Activated naive CD8-positive, alpha-beta T cell treated with anti-CD3 and anti-CD28 coated beads, Interleukin-2, amount 10 ng/mL, durations not matched to agents 7 days and 5 days (primary cell): ENCODE measurements at regions not wholly inside any gene's neighbourhood (a gene's known extent, or its start where the extent isn't known, plus 50 kb on each side); places are given as distances from the start of the nearest gene placed in this dataset.

Experiments
- ATAC-seq: fragments of 150-1000 bp; cut with Tn5 transposase; one replicate; pipeline ENCODE4 v1.10.0; 2021; ENCODE audit warnings: low read depth, moderate library complexity
- POLR2A ChIA-PET: fragments of 350-600 bp; sonication (Branson Sonifier 250); formaldehyde crosslinking; loops from one replicate; lab custom pipeline; 2021; ENCODE audit warnings: antibody characterized with exemption; lab: Charles Lee
- DNase-seq: peaks from one replicate; pipeline ENCODE4 v3.0.0; 2021
- H3K27ac Mint-ChIP-seq: one replicate; pipeline ENCODE4 v1.8.0; 2022; ENCODE audit warnings: mild to moderate bottlenecking, mixed read lengths
- H3K27me3 Mint-ChIP-seq: one replicate; pipeline ENCODE4 v1.8.0; 2022; ENCODE audit warnings: mild to moderate bottlenecking, moderate library complexity, mixed read lengths
- H3K36me3 Mint-ChIP-seq: one replicate; pipeline ENCODE4 v1.8.0; 2021; ENCODE audit warnings: mild to moderate bottlenecking, mixed read lengths
- H3K4me1 Mint-ChIP-seq: one replicate; pipeline ENCODE4 v1.8.0; 2021; ENCODE audit warnings: mixed read lengths
- H3K4me3 Mint-ChIP-seq: one replicate; pipeline ENCODE4 v1.8.0; 2022; ENCODE audit warnings: mild to moderate bottlenecking, moderate library complexity, mixed read lengths
- H3K9me3 Mint-ChIP-seq: one replicate; pipeline ENCODE4 v1.8.0; 2021; ENCODE audit warnings: mixed read lengths

GRCh38 chr4:123554801-123555232, 158.2 kb downstream of the SPRY1 start:
- no peak for ATAC-seq
- Mint-ChIP-seq H3K36me3 (peaks cover 9% of the 10 kb centered on the region), H3K27ac (no peak overlapping the region), H3K9me3 (peaks cover 8% of the 10 kb centered on the region), H3K4me1 (peaks cover 24% of the 10 kb centered on the region), H3K4me3 (no peak overlapping the region), H3K27me3 (peaks cover 4% of the 10 kb centered on the region)
- no peak for DNase-seq
- POLR2A ChIA-PET = no interaction called here

DNA sequence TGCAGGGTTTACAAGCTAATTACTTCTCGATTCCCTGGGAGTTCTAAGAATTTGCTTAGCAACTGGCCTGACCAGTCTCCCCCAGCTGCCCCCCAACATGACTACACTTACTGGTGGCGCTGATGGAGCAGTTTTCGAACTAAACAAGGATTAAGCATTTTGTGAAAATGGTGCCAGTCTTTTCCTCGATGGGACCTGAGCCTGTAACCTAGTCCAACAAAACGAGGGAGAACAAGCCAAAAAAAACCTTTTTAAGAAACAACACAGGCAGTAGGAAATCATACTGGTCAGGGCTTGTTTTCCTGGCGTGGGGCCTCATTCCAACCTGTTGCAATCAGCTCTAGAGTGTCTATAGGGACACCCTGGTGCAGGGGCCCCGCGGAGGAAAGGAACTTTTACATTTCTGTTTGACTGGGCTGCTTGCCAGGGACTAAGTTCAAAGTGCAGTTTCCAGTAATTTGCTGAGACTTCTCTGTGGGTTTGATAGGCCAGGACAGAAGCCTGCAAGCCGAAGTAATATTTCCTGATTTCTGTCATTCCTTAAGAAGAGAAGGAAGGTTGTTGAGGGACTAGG, 158.7 kb downstream of the SPRY1 start:
- H3K36me3 Mint-ChIP-seq = peaks cover 8% of the 10 kb centered on the region
- no peak for DNase-seq
- POLR2A ChIA-PET = no interaction called here
- no peak overlapping the region for H3K4me3 Mint-ChIP-seq
- H3K4me1 Mint-ChIP-seq = peaks cover 24% of the 10 kb centered on the region
- no peak overlapping the region for H3K27ac Mint-ChIP-seq
- peaks cover 8% of the 10 kb centered on the region for H3K9me3 Mint-ChIP-seq
- H3K27me3 Mint-ChIP-seq = peaks cover 3% of the 10 kb centered on the region
- ATAC-seq = no peak

- Mint-ChIP-seq H3K36me3 (peaks cover 8% of the 10 kb centered on the region), H3K9me3 (peaks cover 4% of the 10 kb centered on the region), H3K27me3 (peaks cover 3% of the 10 kb centered on the region), H3K4me1 (peaks cover 24% of the 10 kb centered on the region), H3K27ac (no peak overlapping the region), H3K4me3 (no peak overlapping the region)
- no peak for ATAC-seq
- no peak for DNase-seq
- POLR2A ChIA-PET = no interaction called here
Observed at GRCh38 chr4:123555807-123556273, 159.2 kb downstream of the SPRY1 start.

DNA sequence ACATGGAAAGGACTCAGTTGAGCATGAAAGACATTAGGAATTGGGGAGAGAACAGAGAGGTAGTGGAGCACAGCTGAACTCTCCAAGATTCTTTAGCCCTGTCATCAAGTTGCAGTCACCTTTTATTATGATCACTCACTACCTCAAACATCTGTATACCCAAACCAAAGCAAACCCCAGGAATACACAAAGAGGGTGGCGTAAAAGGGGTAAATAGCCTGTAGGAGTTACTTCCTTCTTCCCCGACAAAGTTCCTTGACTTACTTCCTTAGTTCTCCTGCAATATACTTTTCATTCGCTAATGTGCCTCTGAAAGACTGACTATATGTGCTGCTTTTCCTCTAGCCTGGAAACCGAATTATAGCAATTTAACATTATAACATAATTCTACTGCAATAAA, 159.9 kb downstream of the SPRY1 start:
- DNase-seq = no peak
- POLR2A ChIA-PET = no interaction called here
- Mint-ChIP-seq H3K9me3 (peaks cover 4% of the 10 kb centered on the region), H3K27ac (no peak overlapping the region), H3K4me1 (peaks cover 24% of the 10 kb centered on the region), H3K27me3 (peaks cover 3% of the 10 kb centered on the region), H3K4me3 (no peak overlapping the region), H3K36me3 (peaks cover 5% of the 10 kb centered on the region)
- no peak for ATAC-seq

GRCh38 chr4:123557857-123558536, 161.4 kb downstream of the SPRY1 start:
- POLR2A ChIA-PET = no interaction called here
- no peak for DNase-seq
- Mint-ChIP-seq H3K27ac (no peak overlapping the region), H3K27me3 (peaks cover 3% of the 10 kb centered on the region), H3K4me1 (peaks cover 22% of the 10 kb centered on the region), H3K9me3 (no peaks in the 10 kb centered on the region), H3K36me3 (peaks cover 2% of the 10 kb centered on the region), H3K4me3 (no peak overlapping the region)
- ATAC-seq = no peak

GRCh38 chr4:123558865-123559264, 162.3 kb downstream of the SPRY1 start:
- Mint-ChIP-seq H3K4me1 (peaks cover 17% of the 10 kb centered on the region), H3K9me3 (no peaks in the 10 kb centered on the region), H3K27me3 (peaks cover 3% of the 10 kb centered on the region), H3K36me3 (peaks cover 2% of the 10 kb centered on the region), H3K27ac (no peak overlapping the region), H3K4me3 (no peak overlapping the region)
- POLR2A ChIA-PET = no interaction called here
- DNase-seq = no peak
- no peak for ATAC-seq

DNA sequence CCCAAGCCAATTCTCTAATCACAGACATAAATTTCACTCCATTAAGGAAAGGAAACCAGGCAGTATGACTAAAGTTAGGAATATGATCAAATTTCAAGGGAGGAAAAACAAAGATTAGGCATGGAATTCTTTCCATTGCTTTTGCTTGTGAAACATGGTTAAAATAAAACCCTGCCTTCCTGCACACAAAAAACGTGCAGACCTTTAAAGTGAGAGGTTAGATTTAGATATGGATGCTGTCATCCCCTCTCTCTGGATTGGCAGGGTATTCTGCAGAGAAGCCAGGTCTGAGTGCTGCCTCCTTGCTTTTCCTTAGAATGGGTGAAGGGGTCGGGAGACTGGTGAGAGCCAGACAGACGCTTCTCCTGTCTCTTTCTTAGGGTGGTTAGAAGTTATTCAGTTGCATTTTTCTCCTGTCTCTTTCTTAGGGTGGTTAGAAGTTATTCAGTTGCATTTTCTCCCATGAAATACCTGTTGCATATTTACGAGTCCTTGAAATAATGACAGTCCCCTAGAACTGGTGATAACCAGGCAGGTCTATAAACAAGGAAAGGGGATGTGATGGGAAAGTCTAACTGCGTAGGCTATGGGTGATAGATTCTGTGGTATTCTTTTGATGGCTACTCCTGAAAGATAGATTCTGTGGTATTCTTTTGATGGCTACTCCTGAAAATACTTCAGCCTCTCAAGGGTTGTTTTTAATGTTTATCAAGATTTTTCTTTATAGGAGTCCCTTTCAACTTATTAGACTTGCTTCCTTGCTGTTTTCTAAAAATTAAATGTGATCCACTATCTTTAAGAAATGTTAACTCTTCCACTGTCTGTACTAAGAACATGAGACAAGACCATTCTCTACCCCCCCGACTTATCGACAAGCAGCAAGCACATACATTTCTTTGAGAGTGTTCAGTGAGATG, 163.6 kb downstream of the SPRY1 start:
- Mint-ChIP-seq H3K27me3 (peaks cover 3% of the 10 kb centered on the region), H3K4me1 (peaks cover 18% of the 10 kb centered on the region), H3K9me3 (no peaks in the 10 kb centered on the region)

DNA sequence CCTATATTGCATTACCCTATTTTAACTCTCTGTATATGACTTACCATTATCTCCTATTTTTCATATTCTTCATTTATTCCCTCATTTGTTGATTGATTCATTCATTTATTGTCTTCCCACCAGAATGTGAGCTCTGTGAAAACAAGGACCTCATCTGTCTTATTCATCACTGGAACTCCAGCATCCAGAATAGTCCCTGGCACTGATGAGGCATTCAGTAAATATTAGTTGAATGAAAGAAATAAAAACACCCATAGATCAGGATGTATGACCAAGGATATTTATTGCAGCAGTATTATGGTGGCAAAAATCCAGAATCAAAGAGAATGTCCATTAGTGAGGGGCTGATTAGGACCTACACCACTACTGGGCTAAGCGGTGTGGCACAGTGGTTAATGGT, 164.9 kb downstream of the SPRY1 start:
- no peaks in the 10 kb centered on the region for H3K9me3 Mint-ChIP-seq
- peaks cover 20% of the 10 kb centered on the region for H3K4me1 Mint-ChIP-seq
- POLR2A ChIA-PET = no interaction called here
- peaks cover 6% of the 10 kb centered on the region for H3K27me3 Mint-ChIP-seq
- ATAC-seq = no peak
- peaks cover 5% of the 10 kb centered on the region for H3K36me3 Mint-ChIP-seq
- no peak overlapping the region for H3K27ac Mint-ChIP-seq
- DNase-seq = no peak
- H3K4me3 Mint-ChIP-seq = no peak overlapping the region

More for the DNA sequence above, 163.6 kb downstream of the SPRY1 start:
- no peak overlapping the region for H3K27ac Mint-ChIP-seq
- ATAC-seq (no peak), DNase-seq (no peak)
- POLR2A ChIA-PET = no interaction called here
- peaks cover 2% of the 10 kb centered on the region for H3K36me3 Mint-ChIP-seq
- H3K4me3 Mint-ChIP-seq = no peak overlapping the region

- POLR2A ChIA-PET = interaction anchor here (0.6 to 1.1 kb wide), 2 partner anchors 153 to 166 kb away, joined by 3 to 4 read pairs; partner anchors contain the start of gene SPRY1
- peaks cover 12% of the 10 kb centered on the region for H3K36me3 Mint-ChIP-seq
- H3K4me3 Mint-ChIP-seq = no peak overlapping the region
- peaks cover 6% of the 10 kb centered on the region for H3K27me3 Mint-ChIP-seq
- H3K27ac Mint-ChIP-seq = no peak overlapping the region
- H3K4me1 Mint-ChIP-seq = peaks cover 17% of the 10 kb centered on the region
- no peak for DNase-seq
- peaks cover 2% of the 10 kb centered on the region for H3K9me3 Mint-ChIP-seq
- no peak for ATAC-seq
Observed at GRCh38 chr4:123562994-123563750, 166.6 kb downstream of the SPRY1 start.

DNA sequence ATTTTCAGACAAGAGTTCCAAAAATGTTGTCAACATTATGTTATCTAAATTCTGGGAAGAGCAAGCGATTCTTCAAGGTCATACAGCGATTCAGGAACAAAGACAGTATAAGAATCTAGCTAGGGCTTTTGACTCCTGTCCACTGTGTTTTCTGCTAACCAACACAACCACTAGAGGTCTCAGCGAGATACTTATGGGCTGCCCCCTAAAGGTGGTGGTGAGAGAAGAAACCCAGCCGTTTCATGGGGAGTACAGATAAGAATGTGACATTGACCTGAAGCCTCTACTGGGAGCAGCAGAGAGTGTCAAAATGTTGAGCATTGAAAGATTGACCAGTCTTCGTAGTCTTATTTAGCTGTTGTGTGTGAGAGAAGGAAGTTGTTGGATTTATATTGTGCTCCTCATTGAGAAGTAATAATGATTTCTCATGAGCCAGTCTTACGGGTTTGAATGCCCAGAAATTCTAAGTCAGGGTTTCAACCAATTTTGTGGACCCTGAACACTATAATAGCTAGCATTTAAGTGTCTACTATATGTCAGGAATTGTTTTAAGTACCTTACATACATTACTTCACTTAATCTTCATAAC, 168.3 kb downstream of the SPRY1 start:
- DNase-seq = peak; percentile 32
- H3K9me3 Mint-ChIP-seq = peaks cover 2% of the 10 kb centered on the region
- no peak overlapping the region for H3K4me3 Mint-ChIP-seq
- peaks cover 17% of the 10 kb centered on the region for H3K4me1 Mint-ChIP-seq
- peaks cover 12% of the 10 kb centered on the region for H3K36me3 Mint-ChIP-seq
- peak; percentile 100 for ATAC-seq
- POLR2A ChIA-PET = interaction anchor here (1.0 to 1.2 kb wide), 3 partner anchors 28 to 168 kb away, joined by 3 read pairs; partner anchors contain the start of gene SPRY1
- H3K27me3 Mint-ChIP-seq = peaks cover 3% of the 10 kb centered on the region
- peak overlapping the region; percentile 45 for H3K27ac Mint-ChIP-seq

DNA sequence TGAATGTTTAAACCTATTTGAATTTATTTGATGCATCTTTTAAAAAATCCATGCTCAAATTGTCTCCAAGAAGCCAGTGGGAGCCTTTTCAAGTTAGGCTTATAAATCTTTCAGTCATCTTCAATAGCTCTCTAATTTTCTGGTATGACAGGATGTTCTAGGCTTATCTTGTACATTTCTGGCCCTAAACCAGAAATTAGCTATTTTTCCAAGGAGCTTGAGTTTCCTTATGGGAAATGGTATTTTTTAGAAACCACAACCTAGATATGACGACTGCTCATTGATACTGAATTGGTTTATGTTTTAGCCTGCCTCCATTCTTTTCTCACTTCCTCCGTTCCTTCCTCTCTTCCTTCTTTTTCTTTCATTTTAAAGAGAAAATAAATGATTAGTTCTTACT, 172.3 kb downstream of the SPRY1 start:
- no peak overlapping the region for H3K4me3 Mint-ChIP-seq
- H3K27me3 Mint-ChIP-seq = peaks cover 3% of the 10 kb centered on the region
- POLR2A ChIA-PET = no interaction called here
- peaks cover 15% of the 10 kb centered on the region for H3K4me1 Mint-ChIP-seq
- peaks cover 14% of the 10 kb centered on the region for H3K36me3 Mint-ChIP-seq
- ATAC-seq (no peak), DNase-seq (no peak)
- no peak overlapping the region for H3K27ac Mint-ChIP-seq
- peaks cover 5% of the 10 kb centered on the region for H3K9me3 Mint-ChIP-seq

DNA sequence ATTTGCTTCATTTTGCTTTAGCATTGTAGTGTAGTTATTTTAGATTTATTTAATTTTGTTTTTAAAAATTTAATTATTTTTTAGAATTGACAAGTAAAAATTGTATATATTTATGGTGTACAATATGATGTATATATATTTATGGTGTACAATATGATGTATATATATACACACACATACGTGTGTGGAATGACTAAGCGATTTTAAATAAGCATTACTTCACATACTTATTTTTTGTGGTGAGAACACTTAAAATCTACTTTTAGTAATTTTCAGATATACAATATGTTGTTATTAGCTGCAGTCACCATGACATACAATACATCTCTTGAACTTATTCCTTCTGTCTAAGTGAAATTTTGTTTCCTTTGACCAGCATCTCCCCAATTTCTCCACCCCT, 172.9 kb downstream of the SPRY1 start:
- POLR2A ChIA-PET = no interaction called here
- Mint-ChIP-seq H3K4me3 (no peak overlapping the region), H3K36me3 (peaks cover 14% of the 10 kb centered on the region), H3K27ac (no peak overlapping the region), H3K9me3 (peaks cover 5% of the 10 kb centered on the region), H3K27me3 (peaks cover 3% of the 10 kb centered on the region), H3K4me1 (peaks cover 11% of the 10 kb centered on the region)
- no peak for DNase-seq
- ATAC-seq = no peak
